ENCODE measurements at regions not wholly inside any gene's neighbourhood (a gene's known extent, or its start where the extent isn't known, plus 50 kb on each side); places are given as distances from the start of the nearest gene placed in this dataset.

DNA sequence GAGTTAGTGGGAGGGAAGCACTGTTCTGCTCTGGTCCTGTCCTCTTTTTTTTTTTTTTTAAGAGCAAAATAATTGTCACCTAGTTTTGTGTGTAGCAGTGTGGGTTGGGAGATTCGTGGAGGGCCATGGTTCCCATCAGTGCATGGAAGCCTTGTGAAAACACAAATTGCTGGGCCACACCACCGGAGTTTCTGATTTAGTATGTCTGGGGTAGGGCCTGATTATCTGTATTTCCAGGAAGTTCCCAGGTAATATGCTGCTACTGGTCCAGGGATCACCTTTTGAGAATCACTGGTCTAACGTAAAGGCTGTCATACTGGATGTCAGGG is 191.3 kb downstream of the GATA3 start:
- TF ChIP-seq, protein P1, sequence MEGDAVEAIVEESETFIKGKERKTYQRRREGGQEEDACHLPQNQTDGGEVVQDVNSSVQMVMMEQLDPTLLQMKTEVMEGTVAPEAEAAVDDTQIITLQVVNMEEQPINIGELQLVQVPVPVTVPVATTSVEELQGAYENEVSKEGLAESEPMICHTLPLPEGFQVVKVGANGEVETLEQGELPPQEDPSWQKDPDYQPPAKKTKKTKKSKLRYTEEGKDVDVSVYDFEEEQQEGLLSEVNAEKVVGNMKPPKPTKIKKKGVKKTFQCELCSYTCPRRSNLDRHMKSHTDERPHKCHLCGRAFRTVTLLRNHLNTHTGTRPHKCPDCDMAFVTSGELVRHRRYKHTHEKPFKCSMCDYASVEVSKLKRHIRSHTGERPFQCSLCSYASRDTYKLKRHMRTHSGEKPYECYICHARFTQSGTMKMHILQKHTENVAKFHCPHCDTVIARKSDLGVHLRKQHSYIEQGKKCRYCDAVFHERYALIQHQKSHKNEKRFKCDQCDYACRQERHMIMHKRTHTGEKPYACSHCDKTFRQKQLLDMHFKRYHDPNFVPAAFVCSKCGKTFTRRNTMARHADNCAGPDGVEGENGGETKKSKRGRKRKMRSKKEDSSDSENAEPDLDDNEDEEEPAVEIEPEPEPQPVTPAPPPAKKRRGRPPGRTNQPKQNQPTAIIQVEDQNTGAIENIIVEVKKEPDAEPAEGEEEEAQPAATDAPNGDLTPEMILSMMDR (conservative IDR thresholded peaks at IDR 0.05), result no peak
- TF ChIP-seq EZH2 (IDR thresholded peaks at IDR 0.05; ENCODE audit: low read depth), result no peak
